HUES48 (cell line): ENCODE measurements at regions not wholly inside any gene's neighbourhood (a gene's known extent, or its start where the extent isn't known, plus 50 kb on each side); places are given as distances from the start of the nearest gene placed in this dataset.

Source experiments
- H3K27ac ChIP-seq: one replicate; pipeline ENCODE4 v1.7.0; 2013; ENCODE audit warnings: low read depth, low read length, inconsistent platforms
- H3K27me3 ChIP-seq: 2 replicates; pipeline ENCODE4 v1.6.1; 2013; ENCODE audit warnings: mild to moderate bottlenecking, low read length; ENCODE audit not compliant: control insufficient read depth, insufficient read depth
- H3K36me3 ChIP-seq: 2 replicates; pipeline ENCODE4 v1.6.1; 2013; ENCODE audit warnings: low read length; ENCODE audit not compliant: control insufficient read depth, insufficient read depth
- H3K4me1 ChIP-seq: 2 replicates; pipeline ENCODE4 v1.6.1; 2013; ENCODE audit warnings: mild to moderate bottlenecking, low read length; ENCODE audit not compliant: control insufficient read depth, insufficient read depth
- H3K4me3 ChIP-seq: 2 replicates; pipeline ENCODE4 v1.5.1; 2013; ENCODE audit warnings: mild to moderate bottlenecking, low read depth, low read length
- H3K9ac ChIP-seq: 2 replicates; pipeline ENCODE4 v1.6.1; 2013; ENCODE audit warnings: mild to moderate bottlenecking, low read depth, low read length, moderate library complexity
- H3K9me3 ChIP-seq: 2 replicates; pipeline ENCODE4 v1.6.1; 2013; ENCODE audit warnings: low read length; ENCODE audit not compliant: control insufficient read depth, insufficient read depth

DNA sequence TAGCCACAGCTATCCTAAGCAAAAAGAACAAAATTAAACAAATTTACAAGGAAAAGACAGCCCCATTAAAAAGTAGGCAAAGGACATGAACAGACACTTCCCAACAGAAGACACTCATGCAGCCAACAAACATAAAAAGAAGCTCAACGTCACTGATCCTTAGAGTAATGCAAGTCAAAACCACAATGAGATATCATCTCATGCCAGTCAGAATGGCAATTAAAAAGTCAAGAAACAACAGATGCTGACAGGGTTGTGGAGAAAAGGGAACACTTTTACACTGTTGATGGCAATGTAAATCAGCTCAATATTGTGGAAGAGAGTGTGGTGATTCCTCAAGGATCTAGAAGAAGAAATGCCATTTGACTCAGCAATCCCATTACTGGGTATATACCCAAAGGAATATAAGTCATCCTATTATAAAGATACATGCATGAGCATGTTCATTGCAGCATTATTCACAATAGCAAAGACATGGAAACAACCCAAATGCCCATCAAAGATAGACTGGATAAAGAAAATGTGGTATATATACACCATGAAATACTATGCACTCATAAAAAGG lies 163.0 kb upstream of the TET2 start:
- H3K27me3 ChIP-seq = no peaks in the 10 kb centered on the region
- no peak overlapping the region for H3K4me3 ChIP-seq
- no peaks in the 10 kb centered on the region for H3K36me3 ChIP-seq
- no peak overlapping the region for H3K9ac ChIP-seq
- no peaks in the 10 kb centered on the region for H3K4me1 ChIP-seq
- H3K9me3 ChIP-seq = no peaks in the 10 kb centered on the region; the same call in 1 of the 2 replicates
- H3K27ac ChIP-seq = no peak overlapping the region

DNA sequence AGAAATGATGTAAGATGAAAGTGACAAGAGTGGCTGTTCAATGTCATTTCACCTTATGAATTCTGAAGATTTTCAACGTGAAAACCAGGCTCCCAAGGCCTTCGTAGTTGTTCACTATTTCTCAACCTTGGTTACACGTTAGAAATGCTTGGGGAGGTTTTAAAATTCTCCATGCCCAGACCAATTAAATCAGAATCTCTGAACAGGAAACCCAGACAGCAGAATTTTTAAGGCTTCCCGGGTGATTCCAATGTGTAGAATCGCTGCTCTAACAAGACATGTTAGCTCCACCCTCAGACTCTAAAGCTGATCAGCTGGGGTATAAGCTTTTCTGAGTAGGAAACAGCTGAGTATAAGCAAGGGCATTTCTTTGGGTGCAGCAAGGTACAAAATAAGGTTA lies 160.4 kb upstream of the TET2 start:
- no peaks in the 10 kb centered on the region for H3K27me3 ChIP-seq
- no peaks in the 10 kb centered on the region for H3K36me3 ChIP-seq
- no peak overlapping the region for H3K27ac ChIP-seq
- H3K4me3 ChIP-seq = no peak overlapping the region
- no peaks in the 10 kb centered on the region for H3K4me1 ChIP-seq
- H3K9me3 ChIP-seq = no peaks in the 10 kb centered on the region
- H3K9ac ChIP-seq = no peak overlapping the region

DNA sequence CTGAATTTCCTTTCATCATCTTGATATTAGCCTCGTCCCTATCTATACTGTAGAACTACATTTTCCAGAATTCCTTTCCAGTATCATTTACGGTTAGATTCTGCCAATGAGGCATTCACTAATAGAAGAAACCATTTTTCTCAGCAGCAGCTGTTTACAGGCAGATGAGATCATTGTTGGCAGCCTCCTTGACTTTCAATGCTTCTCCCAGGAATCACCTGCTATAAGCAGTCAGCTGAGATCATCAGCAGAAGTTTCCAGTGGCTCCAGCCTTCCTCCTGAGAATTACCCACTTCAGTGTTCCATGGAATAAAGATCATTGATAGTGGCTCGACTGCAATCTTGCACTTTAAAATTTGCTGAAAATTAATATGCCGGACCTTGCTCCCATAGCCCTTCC lies 157.3 kb upstream of the TET2 start:
- H3K36me3 ChIP-seq = no peaks in the 10 kb centered on the region
- no peak overlapping the region for H3K27ac ChIP-seq
- no peak overlapping the region for H3K4me3 ChIP-seq
- H3K4me1 ChIP-seq = no peaks in the 10 kb centered on the region
- H3K9ac ChIP-seq = no peak overlapping the region
- no peaks in the 10 kb centered on the region for H3K9me3 ChIP-seq
- no peaks in the 10 kb centered on the region for H3K27me3 ChIP-seq

DNA sequence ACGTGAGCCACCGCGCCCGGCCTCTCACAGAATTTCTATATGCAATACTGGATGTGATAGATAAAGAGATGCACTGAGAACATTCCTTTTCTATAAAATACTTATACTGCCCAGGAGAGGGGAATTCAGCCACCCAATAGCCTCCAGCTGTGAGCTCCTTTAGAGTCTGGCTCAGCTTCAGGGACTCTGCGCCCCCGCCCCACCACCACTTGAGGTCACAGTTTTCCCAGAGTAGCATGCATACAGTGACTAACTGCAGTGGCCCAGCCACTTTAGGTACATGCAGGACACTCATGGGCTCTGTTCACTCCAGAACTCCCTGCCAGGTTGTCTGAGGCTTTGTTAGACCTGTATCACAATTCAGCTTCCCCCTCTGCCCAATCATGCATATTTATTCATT lies 144.4 kb upstream of the TET2 start:
- H3K9me3 ChIP-seq = no peaks in the 10 kb centered on the region
- no peaks in the 10 kb centered on the region for H3K27me3 ChIP-seq
- H3K27ac ChIP-seq = no peak overlapping the region
- no peaks in the 10 kb centered on the region for H3K4me1 ChIP-seq
- no peak overlapping the region for H3K9ac ChIP-seq
- no peaks in the 10 kb centered on the region for H3K36me3 ChIP-seq
- H3K4me3 ChIP-seq = no peak overlapping the region

DNA sequence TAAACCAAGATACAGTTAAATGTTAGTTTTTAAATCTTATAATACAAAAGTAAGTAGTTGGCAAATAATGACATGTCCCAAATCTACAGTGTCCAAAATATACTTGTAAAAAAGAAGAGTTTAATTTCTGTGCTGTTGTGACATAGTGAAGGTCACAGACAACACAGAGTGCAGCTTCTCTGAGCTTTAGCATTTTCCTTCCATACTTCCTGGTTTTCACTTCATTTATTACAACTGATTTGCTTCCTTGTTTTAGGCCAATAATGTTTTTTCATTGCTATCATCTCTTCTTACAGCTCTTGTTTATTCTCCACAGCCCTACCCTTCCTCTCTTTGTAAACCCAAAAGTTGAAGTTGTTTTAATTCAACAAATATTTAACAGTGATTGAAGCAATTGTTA lies 132.4 kb upstream of the TET2 start:
- H3K4me3 ChIP-seq = no peak overlapping the region
- no peak overlapping the region for H3K9ac ChIP-seq
- no peaks in the 10 kb centered on the region for H3K36me3 ChIP-seq
- H3K9me3 ChIP-seq = no peaks in the 10 kb centered on the region
- H3K27ac ChIP-seq = no peak overlapping the region
- H3K27me3 ChIP-seq = no peaks in the 10 kb centered on the region
- H3K4me1 ChIP-seq = no peaks in the 10 kb centered on the region; the same call in 1 of the 2 replicates

DNA sequence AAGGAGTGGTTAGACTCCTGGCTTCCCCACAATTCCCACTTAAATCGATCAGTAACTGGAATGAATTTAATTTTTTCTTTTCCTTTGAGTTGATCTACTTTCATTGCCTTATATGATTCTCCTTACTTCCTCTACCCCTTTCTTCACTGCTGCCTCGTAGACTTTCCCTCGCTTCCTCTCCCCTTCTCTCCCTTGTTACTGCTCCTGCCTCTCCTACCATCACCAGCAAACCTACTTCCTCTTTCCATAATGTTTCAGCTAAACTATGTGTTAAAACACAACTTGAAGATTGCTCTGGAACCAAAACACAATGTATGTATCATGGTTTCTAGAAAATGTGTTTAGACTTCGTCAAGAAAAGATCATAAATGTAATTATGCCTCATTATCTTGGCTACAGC lies 132.0 kb upstream of the TET2 start:
- no peak overlapping the region for H3K27ac ChIP-seq
- H3K4me1 ChIP-seq = no peaks in the 10 kb centered on the region; the same call in 1 of the 2 replicates
- no peaks in the 10 kb centered on the region for H3K27me3 ChIP-seq
- H3K9ac ChIP-seq = no peak overlapping the region
- no peak overlapping the region for H3K4me3 ChIP-seq
- H3K9me3 ChIP-seq = no peaks in the 10 kb centered on the region
- H3K36me3 ChIP-seq = no peaks in the 10 kb centered on the region

DNA sequence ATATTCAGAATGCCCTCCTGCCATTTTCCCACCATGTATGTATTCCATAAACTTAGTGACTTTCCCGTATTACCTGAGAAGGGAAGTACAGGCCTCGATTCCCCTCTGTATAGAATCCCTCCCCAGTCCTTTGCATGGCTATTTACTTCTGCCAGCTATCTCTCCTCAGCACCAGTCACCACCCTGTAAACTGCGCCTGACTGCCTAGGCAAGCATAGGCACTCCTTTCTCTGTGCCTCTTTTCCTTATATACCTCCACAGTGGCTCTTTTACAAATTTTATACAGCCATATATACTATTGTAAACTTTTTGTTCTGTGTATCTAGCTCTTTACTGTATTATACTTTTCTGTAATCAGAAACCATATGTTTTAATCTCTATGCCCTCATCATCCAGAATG lies 130.9 kb upstream of the TET2 start:
- no peak overlapping the region for H3K9ac ChIP-seq
- no peaks in the 10 kb centered on the region; the same call in 1 of the 2 replicates for H3K4me1 ChIP-seq
- H3K27ac ChIP-seq = no peak overlapping the region
- H3K36me3 ChIP-seq = no peaks in the 10 kb centered on the region
- no peak overlapping the region for H3K4me3 ChIP-seq
- no peaks in the 10 kb centered on the region for H3K27me3 ChIP-seq
- no peaks in the 10 kb centered on the region for H3K9me3 ChIP-seq

DNA sequence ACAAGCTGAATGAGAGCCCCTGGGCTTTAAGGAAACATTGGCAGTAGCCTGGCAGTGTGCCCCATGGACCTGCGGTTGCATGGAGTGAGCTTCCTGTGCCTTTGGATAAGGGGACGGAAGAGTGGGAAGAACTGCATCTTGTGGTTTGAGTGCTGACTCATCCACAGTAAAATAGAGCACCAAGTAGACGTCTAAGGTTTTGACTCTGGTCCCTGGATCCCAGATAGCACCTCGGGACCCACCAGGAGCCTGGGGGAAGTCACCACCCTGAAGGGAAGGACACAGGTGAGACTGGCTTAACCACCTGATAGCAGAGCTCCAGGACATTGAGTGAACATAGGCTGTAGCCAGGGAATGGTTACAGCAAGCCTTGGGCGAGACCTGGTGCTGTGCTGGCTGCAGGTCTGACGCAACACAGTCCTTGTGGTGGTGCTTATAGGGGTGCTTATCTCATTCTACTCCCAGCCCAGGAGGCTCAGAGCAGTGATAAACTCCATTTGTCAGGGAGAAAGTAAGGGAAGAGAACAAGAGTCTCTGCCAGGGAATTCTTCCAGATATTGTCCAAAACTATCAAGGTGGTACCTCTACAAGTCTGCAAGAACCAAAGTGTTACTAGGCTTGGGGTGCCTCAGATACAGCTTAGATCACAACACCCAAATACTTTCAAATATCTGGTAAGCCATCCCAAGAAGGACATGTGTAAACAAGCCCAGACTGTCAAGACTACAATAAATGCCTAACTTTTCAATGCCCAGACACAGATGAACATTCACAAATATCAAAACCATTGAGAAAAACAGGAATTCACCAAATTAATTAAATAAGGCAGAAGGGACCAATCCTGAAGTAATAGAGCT lies 123.6 kb upstream of the TET2 start:
- Histone ChIP-seq H3K4me3 (no peak overlapping the region), H3K27me3 (no peaks in the 10 kb centered on the region), H3K9ac (no peak overlapping the region), H3K4me1 (no peaks in the 10 kb centered on the region), H3K9me3 (no peaks in the 10 kb centered on the region), H3K27ac (no peak overlapping the region), H3K36me3 (no peaks in the 10 kb centered on the region)

DNA sequence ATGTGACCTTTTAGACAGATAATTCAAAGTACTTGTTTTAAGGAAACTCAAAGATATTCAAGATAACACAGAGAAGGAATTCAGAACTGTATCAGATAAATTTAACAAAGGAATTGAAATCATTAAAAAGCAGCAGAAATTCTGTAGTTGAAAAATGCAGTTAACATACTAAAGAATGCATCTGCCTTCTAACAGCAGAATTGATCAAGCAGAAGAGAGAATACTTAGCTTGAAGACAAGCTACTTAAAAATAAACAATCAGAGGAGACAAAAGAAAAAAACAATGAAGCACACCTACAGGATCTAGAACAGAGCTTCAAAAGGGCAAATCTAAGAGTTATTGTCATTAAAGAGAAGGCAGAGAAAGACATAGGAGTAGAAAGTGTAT lies 123.0 kb upstream of the TET2 start:
- H3K9ac ChIP-seq = no peak overlapping the region
- no peak overlapping the region for H3K27ac ChIP-seq
- no peaks in the 10 kb centered on the region for H3K36me3 ChIP-seq
- no peaks in the 10 kb centered on the region for H3K9me3 ChIP-seq
- no peaks in the 10 kb centered on the region for H3K27me3 ChIP-seq
- H3K4me1 ChIP-seq = no peaks in the 10 kb centered on the region
- no peak overlapping the region for H3K4me3 ChIP-seq

DNA sequence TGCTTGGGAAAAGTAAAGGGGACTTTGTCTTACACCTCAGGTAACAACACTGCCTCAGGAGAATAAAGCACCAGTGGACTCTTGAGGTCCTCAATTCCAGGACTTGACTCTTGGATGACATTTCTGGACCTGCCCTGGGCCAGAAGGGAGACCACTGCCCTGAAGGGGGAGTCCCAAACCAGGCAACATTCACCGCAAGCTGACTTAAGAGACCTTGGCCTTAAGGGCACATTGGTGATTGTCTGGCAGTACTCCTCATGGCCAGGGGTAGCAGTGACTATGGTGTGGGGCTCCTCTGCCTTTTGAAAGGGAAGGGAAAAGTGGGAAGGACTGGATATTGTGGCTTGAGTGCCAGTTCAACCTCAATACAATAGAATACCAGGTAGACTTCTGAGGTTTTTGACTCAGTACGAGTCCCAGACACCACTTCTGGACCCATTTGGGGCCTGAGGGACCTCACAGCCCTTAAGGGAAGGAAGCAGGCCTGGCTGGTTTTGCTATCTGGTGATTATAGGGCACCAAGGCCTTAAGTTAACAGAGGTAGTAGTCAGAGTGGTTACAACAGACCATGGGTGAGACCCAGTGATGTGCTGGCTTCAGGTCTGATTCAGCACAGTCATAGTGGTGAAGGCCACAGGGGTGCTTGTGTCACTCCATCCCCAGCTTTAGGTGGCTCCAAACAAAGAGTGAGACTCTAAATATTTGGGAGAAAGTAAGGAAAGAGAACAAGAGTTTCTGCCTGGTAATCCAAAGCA lies 121.2 kb upstream of the TET2 start:
- no peak overlapping the region for H3K27ac ChIP-seq
- H3K9me3 ChIP-seq = no peaks in the 10 kb centered on the region

DNA sequence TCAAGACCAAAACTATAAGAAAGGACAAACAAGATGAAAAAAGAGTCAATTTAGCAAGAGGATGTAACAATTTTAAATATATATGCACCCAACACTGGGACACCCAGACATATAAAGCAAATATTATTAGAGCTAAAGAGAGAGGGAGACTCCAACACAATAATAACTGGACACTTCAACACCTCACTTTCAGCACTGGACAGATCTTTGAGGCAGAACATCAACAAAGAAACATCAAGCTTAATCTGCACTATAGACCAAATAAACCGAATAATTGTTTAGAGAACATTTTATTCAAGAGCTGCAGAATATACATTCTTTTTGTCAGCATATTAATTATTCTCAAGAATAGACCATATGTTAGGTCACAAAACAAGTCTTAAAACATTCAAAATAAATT lies 109.7 kb upstream of the TET2 start:
- Histone ChIP-seq H3K4me3 (no peak overlapping the region), H3K9ac (no peak overlapping the region), H3K36me3 (no peaks in the 10 kb centered on the region), H3K9me3 (no peaks in the 10 kb centered on the region), H3K4me1 (no peaks in the 10 kb centered on the region), H3K27ac (no peak overlapping the region), H3K27me3 (no peaks in the 10 kb centered on the region)

More for the DNA sequence above, 121.2 kb upstream of the TET2 start:
- H3K9ac ChIP-seq = no peak overlapping the region
- no peaks in the 10 kb centered on the region for H3K27me3 ChIP-seq
- no peak overlapping the region for H3K4me3 ChIP-seq
- no peaks in the 10 kb centered on the region for H3K4me1 ChIP-seq
- H3K36me3 ChIP-seq = no peaks in the 10 kb centered on the region
